Brain pericyte (primary cell): ENCODE measurements at regions not wholly inside any gene's neighbourhood (a gene's known extent, or its start where the extent isn't known, plus 50 kb on each side); places are given as distances from the start of the nearest gene placed in this dataset.

Experiments
- DNase-seq: peaks from one replicate; pipeline ENCODE4 v3.0.0-alpha.2; 2012; ENCODE audit warnings: low read depth, low spot score

DNA sequence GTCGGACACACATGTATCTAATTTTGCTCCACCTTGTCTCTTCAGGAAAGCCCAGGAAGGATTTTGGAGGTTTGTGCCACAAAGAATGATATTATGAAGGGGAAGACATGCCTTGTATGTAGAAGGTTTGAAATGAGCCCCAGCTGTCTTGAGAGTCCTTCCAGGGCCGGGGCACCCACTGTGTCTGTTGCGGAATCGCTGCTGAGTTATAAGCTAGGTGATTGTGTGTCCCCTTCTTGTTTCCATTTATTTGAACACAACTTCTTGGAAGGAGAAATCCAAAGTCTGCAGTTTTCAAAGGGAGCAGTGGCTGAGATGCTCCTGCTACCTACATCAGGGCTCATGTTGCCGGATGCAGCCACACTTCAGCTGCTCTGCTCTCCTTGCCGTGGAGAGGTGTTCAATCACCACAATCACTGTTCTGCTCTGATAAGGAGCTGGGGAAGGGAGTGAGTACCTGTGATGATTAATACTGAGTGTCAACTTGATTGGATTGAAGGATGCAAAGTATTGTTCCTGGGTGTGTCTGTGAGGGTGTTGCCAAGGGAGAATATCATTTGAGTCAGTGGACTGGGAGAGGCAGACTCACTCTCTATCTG lies 828.6 kb downstream of the QKI start:
- no peak for DNase-seq

DNA sequence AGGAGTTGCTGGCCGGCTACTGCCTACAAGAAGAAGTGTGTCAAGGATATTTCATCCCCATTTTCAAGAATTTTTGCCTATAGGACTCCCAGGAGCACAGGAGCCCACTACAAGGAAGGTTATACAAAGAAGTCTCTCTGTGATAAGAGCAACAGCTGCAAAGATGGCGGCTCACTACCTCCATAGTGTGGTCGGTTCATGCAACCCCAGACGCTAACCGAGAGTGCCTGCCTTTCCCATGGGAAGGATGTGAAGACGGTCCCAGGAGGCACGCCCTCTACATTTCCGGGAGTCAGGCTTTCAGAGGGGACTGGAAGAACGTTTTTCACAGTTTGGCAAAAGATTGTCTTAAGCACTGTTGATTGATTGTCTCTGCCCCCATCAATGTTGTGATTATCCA lies 816.3 kb downstream of the QKI start:
- no peak for DNase-seq

- no peak for DNase-seq
Measured at GRCh38 chr6:164230259-164230658, 815.7 kb downstream of the QKI start.

DNA sequence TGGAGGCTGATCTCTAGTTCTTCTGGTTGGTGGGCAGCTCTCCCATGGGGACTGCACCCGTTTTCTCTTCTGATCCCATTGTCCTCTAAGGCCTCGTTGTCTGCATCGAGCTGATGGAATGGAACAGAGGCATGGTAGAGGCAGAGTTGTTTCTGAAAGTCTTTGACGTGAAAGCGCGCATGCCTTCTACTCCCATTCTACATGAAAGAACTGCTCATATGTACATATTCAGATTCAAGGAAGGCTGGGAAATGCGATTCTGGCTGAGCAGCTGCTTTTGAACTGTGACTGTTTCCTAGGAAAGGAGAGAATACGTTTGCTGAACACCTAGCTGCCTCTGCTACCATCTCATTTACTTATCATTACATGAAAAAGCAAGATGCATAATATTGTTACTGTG lies 815.2 kb downstream of the QKI start:
- DNase-seq: no peak

- no peak for DNase-seq
Measured at GRCh38 chr6:164227952-164228522, 813.5 kb downstream of the QKI start.

DNA sequence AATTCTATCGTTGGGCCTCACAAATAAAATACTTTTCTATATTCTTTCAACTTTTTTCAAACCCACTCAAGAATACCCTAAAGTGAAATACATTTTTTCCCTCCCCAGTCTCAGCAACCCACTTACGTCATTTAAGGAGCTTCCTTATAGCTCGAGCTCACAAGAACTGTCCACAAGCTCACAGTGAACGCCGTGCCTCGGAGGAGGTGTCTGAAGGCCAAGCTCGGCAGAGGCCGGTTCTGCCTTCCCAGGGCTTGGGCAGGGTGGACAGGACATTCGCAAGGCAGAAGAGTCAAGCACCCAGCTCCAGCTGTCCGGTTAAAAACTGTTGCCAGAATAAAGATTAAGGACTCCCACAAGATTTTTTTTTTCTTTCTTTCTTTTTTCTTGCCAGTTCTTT lies 802.3 kb downstream of the QKI start:
- no peak for DNase-seq

DNA sequence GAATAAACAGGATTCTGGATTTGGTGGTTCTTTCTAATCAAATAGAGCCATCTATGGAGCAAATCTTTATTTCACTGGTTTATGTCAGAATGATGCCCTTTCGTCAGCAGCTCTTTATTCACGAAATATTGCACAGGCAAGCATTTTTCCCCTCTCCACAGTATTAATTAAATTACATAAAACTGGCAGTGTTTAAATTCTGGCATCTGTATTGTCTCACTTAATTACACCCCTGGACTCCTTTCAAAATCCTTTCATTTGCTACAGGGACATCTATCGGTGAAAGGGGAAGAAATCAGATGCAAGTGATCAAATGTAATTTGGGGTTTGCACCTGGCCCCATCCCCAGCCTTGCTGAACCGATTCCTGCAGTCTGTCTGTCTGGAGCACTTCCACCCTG lies 801.9 kb downstream of the QKI start:
- DNase-seq: no peak

DNA sequence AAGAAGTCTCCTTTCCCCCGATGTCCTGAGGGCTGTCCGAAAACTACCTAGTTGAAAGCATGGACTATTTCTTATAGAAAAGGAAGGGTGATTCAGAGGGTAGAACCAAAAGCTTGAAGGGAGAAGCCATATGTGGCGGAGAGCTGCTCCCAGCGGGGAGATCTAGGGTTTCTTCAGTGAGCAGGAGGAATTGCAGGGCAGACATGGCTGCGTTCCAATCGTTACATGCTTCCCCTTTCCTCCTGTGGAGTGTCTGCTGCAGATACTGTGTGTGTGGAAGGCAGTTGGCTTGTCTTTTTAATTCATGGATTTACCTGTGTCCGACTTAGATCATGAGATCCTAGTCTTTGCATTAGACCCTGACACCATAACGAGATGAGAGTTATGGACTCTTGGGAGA lies 799.5 kb downstream of the QKI start:
- DNase-seq: no peak

DNA sequence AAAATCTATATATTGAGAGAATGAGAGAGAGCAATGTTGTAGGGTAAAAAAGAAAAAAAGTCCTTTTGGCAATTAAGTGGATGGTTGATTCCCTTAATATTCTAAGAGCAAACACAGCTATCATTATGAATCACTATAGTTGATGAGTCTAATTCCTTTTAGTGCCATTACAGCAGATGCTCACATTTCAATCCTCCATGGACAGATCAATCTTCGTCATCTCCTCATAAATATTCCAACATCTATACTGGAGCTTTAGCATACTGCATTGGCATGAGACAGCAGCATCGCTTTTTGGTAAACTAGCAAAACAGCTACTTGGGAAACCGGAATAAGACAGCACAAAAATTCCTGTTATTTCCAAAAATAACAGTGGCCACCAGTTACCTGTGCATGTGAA lies 796.7 kb downstream of the QKI start:
- no peak for DNase-seq

DNA sequence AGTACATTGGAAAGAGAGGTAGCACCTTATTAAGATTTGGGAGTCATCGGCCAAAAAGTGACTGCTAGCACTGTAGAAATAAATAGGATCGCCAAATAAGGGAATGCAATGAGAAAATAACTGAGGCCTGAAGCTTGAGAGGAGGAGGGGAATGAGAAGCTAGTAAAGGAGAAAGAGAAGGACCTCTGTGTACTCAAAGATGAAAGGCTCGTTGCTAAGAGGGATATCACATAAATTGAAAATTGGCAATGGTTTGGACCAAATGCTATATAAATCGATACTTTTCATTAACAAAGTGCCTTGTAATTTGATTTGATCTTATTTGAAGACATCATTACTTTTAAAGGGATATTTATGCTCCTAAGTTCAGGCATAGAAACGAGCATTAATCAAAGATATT lies 796.3 kb downstream of the QKI start:
- no peak for DNase-seq

- no peak for DNase-seq
Measured at GRCh38 chr6:164210323-164210722, 795.8 kb downstream of the QKI start.

DNA sequence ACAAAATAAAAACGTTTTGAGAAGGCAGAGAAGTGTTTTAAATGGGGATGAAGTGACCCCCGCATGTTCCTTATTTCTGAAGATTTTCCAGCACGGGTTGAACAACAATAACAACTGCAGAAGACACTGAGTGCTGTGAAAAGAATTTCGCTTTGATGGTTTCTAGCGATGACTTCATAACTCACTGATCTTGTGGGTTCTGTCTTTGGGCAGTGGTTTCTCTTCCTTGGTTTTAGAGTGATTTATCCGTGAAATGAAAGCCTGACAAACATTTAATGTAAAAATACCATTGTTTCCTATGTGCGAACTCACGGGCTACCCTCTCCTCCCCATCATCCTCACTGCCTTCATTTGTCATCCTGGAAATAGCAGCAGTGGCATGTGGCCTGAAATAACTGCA lies 793.9 kb downstream of the QKI start:
- DNase-seq: no peak

DNA sequence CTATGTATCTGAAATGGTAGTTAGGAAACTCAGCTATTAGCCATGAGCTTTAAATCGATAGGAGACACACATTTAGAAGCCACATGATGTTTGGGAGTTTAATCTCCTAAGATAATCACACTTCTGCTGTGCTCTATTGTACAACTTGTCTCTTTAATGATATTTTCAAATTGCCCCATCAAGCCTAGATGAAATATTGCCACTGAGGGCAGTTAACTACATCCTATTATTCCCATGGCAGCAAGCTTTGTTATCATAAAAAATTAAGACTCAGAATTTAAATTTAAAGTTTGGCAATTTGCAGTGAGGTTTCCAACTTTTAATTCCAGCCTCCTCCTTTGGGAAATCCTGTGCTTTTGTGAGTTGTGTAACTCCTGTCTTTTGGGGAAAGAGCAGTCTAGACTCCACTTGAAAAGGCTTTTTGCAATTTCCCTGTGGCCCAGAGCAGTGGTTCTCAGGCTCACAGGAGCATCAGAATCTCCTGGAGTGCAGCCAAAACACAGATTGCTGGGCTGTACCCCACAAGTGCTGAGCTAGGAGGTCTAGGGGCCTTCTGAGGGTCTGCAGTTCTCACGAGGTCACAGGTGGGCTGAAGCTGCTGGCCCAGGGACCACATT lies 792.4 kb downstream of the QKI start:
- DNase-seq: no peak

DNA sequence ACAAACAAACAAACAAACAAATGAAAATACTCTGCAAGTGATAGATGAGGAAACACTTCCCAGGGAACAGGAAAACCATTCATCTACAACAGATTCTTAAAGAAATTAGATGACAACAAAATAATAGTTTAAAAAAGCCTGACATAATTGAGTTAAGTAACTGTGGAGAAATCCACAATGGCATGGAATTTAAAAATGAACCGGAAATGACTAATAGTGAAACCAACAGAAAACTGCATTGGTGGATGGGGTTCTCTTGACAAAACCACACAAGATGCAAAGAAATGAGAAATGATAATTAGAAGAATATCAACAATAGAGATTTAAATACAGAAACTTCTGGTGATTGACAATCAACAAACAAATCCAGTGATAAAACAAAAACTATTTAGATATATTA lies 785.6 kb downstream of the QKI start:
- DNase-seq: no peak

DNA sequence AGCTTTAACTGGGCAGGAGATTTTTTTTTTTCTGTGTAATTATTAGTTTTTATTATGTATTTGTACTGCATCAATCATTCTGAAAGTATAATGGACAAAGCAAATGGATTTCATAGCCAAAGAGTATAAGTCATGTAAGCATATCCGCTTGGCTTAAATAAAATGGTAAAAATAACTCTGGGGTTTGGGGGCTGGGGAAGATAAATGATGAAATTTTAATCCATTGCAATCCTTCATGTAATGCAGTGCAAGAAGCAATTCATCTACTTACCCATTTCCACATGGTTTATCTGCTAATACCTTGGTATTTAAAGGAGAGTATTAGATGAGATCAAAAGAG lies 781.4 kb downstream of the QKI start:
- no peak for DNase-seq

- no peak for DNase-seq
Measured at GRCh38 chr6:164195278-164195941, 780.9 kb downstream of the QKI start.

GRCh38 chr6:164188861-164189260 lies 774.3 kb downstream of the QKI start:
- no peak for DNase-seq

GRCh38 chr6:164185471-164185871 lies 771.0 kb downstream of the QKI start:
- DNase-seq: no peak

DNA sequence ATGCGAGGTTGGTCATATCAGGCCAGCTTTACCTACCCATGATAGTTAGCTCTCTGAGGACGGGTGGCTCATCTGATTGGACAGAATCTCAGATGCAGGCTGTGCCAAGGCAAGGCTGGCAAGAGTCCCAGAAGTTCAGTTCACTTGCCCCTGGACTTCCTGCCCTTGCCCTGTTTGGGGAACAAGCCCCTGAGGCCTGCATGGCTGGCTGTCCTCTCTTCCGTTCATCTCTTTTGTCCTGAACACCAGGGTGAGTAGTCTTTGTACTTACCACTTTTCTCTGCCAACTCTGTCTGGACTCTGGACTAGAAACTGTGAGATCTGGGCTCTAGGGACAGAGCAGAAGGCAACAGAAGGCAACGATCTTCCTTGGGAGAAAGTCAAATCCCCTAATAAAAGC lies 769.9 kb downstream of the QKI start:
- DNase-seq: no peak

DNA sequence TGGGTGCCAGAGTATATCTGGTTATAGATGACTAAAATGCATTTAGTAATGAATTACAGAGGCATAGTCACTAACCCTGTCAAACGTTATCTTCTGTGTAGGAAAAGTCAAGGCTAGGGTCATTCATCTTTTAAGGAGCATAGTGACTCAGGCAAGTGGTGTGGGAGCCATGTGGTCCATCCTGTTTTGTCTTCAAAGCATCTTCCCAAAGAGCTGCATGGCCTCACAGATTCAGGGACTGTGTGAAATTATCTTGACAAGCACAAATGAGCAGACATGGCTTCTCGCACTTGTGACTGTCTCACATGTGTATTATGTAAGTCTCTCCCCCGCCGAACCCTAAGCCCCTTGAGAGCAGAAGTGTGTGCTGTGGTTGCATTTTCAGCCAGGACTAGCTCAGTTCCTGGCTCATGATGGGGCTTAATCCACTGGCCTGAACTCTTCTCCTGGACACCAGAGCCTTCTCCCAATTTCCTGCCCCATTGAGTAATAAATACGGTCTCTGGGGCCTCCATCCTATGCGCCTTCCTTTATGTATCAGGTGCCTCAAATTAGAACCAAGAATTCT lies 769.1 kb downstream of the QKI start:
- no peak for DNase-seq

DNA sequence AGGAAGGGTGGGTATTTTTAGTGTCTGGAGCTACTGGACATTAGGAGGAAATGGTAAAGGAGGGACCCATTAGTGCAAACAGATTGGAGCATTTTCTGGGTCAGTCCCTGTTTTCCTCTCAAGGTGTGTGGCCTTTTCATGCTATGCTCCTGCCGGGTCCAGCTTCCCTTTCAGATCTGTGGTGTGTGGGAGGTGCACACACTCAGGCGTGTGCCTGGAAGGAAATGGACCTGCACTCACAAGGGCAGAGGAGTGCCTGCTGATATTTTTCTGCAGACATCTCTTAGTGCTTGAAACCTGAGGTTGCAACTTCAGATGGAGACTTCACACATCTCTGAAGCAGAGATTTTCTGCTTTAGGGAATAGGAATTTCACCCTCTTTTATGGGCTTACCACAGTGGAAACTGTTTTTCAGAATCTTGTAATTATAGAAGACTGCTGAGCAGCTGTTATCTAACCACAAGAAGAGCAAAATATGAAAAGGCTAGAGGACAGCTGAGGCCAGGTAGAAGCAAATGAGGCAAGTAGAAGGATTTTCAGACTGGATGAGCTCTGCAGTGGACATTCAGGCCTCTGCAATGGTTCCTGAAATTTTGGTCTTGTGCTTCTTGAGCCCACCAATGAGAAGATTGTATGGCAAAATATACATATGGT lies 764.3 kb downstream of the QKI start:
- DNase-seq: no peak

GRCh38 chr6:164169355-164169754 lies 754.8 kb downstream of the QKI start:
- no peak for DNase-seq
